ENCODE measurements at regions not wholly inside any gene's neighbourhood (a gene's known extent, or its start where the extent isn't known, plus 50 kb on each side); places are given as distances from the start of the nearest gene placed in this dataset.
"Not testable (repeated sequence)": the region's sequence is repeated elsewhere in the genome, so short reads cannot be mapped to it uniquely, and the experiment has no call there.

DNA sequence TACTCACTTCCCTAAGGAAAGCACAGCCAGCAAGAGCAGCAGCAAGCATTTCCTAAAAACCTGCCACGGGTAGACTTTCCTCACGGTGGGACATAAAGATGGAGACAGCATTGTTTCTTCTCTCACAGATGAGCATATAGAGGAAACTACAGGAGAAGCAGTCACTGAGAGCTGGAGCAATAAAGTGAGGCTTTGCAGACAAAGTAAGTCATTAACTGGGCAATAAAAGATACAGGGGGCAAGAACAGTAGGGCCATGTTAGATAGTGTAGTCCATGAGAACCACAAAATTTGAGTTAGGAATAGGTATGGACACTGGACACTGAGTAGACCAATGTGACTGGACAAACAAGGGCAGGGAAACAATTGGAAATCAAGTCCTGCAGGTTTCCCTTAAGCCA, 240.1 kb upstream of the NFIA start:
- H3K4me3 ChIP-seq, result no peak overlapping the region
- no peaks in the 10 kb centered on the region for H3K4me1 ChIP-seq
- intact Hi-C loops (cut with DNase I; ENCODE audit: low total_unique reads), result no loop called here

DNA sequence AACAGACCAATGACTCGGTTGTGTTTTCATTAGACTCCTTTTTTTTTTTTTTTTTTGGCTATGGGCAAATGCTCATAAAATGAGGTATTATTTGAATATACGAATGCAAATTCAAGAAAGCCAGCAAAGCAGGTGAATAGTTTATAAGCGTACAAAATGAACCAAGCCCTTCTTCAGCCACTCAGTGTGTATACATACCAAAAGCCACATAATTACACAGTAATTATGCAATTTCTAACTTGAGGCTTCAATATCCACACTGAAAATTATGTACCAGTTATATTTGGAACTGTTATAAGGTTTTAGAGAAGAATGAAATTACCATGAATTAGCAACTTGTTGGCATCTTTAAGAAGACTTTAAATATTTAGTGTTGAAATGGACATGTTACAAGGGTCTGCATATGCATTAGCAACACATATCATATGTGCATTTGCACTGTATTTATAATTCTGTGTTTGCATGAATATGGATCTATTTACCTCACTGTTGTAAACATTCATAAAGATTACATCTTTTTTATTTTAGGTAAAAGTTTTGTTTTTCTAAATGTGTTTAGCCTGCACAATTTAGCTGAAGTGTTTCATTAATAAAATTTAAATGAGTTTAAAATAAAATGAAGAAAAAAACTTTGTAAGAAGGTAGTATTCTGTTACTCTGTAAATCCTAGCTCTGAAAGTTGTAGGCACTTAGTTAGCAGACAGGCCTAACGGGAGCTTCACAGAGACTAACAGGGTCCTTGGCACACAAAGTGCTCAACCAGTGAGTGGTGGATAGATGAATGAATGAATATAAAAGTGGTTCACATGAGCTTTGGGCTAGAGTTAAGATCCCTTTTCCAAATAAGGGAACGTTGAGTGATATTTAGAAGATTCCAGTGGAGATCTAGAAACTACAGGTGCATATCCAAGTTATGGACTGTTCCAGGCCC, 241.0 kb upstream of the NFIA start:
- no peaks in the 10 kb centered on the region for H3K9me3 ChIP-seq
- no peaks in the 10 kb centered on the region for H3K27me3 ChIP-seq
- H3K27ac ChIP-seq, result no peak overlapping the region
- intact Hi-C loops (cut with DNase I; ENCODE audit: low total_unique reads), result no loop called here
- no peaks in the 10 kb centered on the region for H3K36me3 ChIP-seq
- TF ChIP-seq, protein P1, sequence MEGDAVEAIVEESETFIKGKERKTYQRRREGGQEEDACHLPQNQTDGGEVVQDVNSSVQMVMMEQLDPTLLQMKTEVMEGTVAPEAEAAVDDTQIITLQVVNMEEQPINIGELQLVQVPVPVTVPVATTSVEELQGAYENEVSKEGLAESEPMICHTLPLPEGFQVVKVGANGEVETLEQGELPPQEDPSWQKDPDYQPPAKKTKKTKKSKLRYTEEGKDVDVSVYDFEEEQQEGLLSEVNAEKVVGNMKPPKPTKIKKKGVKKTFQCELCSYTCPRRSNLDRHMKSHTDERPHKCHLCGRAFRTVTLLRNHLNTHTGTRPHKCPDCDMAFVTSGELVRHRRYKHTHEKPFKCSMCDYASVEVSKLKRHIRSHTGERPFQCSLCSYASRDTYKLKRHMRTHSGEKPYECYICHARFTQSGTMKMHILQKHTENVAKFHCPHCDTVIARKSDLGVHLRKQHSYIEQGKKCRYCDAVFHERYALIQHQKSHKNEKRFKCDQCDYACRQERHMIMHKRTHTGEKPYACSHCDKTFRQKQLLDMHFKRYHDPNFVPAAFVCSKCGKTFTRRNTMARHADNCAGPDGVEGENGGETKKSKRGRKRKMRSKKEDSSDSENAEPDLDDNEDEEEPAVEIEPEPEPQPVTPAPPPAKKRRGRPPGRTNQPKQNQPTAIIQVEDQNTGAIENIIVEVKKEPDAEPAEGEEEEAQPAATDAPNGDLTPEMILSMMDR (IDR thresholded peaks at IDR 0.05), result no peak
- no peak for TF ChIP-seq POLR2A (IDR thresholded peaks at IDR 0.05)
- H3K4me1 ChIP-seq, result no peaks in the 10 kb centered on the region
- DNase-seq, result no peak
- H3K4me3 ChIP-seq, result no peak overlapping the region

More for the DNA sequence above, 240.1 kb upstream of the NFIA start:
- no peak for DNase-seq
- no peaks in the 10 kb centered on the region for H3K27me3 ChIP-seq
- no peaks in the 10 kb centered on the region for H3K9me3 ChIP-seq
- no peak for TF ChIP-seq POLR2A (IDR thresholded peaks at IDR 0.05)
- TF ChIP-seq, protein P1 (IDR thresholded peaks at IDR 0.05), result no peak
- no peak overlapping the region for H3K27ac ChIP-seq
- H3K36me3 ChIP-seq, result no peaks in the 10 kb centered on the region

DNA sequence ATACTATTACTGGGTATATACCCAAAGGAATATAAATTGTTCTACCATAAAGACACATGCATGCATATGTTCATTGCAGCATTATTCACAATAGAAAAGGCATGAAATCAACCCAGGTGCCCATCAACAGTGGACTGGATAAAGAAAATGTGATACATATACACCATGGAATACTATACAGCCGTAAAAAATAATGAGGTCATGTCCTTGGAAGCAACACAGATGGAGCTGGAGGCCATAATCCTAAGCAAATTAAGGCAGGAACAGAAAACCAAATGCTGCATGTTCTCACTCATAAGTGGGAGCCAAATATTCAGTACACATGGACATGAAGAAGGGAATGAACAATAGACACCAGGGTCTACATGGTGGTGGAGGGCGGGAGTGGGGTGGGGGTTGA, 241.9 kb upstream of the NFIA start:
- H3K36me3 ChIP-seq; H3K9me3 ChIP-seq; H3K4me1 ChIP-seq; intact Hi-C loops (cut with DNase I; ENCODE audit: low total_unique reads); H3K4me3 ChIP-seq; DNase-seq; H3K27me3 ChIP-seq; H3K27ac ChIP-seq: not testable (repeated sequence)

DNA sequence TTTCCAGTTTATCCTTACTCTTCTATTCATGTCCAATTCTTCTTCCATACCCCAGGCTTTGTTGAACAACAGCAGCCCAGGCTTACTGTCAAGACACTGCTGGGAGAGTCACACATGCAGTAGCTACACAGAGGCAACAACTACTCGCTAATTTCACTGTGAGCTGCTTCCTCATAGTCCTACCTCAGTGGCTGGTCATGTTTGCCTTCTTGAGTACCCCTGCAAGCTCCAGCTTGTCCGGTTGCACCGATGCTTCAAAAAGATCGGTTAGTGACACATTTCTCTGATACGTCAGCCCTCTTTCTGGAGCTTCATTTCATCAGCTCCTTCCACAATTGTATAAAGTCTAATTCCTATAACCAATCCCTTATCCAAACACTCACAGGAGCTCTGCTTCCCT, 246.7 kb upstream of the NFIA start:
- intact Hi-C loops (cut with DNase I; ENCODE audit: low total_unique reads), result no loop called here

DNA sequence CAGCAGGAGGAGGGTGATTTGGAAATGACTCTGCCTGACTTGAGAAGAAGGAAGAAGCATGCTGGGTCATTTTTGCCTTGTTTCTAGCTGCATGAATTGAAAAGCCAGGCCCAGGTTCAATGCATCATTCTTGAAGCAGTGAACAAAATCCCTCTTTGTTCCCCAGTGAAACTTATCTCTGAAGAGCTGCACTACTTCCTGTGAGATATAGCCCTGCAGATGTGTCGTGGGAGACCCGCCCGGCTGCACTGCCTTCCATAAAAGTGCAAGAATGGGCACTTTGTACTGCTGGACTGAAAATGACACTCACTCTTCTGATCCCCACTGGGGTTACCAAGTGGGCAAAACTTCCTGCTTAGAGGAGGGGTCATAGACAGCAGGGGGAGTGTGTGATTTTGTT, 249.2 kb upstream of the NFIA start:
- H3K27me3 ChIP-seq, result no peaks in the 10 kb centered on the region
- DNase-seq, result no peak
- no peak for TF ChIP-seq POLR2A (IDR thresholded peaks at IDR 0.05)
- TF ChIP-seq, protein P1 (IDR thresholded peaks at IDR 0.05), result no peak
- intact Hi-C loops (cut with DNase I; ENCODE audit: low total_unique reads), result no loop called here
- no peaks in the 10 kb centered on the region for H3K36me3 ChIP-seq
- no peak overlapping the region for H3K4me3 ChIP-seq
- H3K27ac ChIP-seq, result no peak overlapping the region
- no peaks in the 10 kb centered on the region for H3K9me3 ChIP-seq
- H3K4me1 ChIP-seq, result no peaks in the 10 kb centered on the region

More for the DNA sequence above, 246.7 kb upstream of the NFIA start:
- Histone ChIP-seq H3K27ac (no peak overlapping the region), H3K36me3 (no peaks in the 10 kb centered on the region), H3K27me3 (no peaks in the 10 kb centered on the region), H3K4me1 (no peaks in the 10 kb centered on the region), H3K9me3 (no peaks in the 10 kb centered on the region), H3K4me3 (no peak overlapping the region)
- DNase-seq, result no peak
- TF ChIP-seq, protein P1 (IDR thresholded peaks at IDR 0.05), result no peak
- TF ChIP-seq POLR2A (IDR thresholded peaks at IDR 0.05), result no peak
